ENCODE measurements at regions not wholly inside any gene's neighbourhood (a gene's known extent, or its start where the extent isn't known, plus 50 kb on each side); places are given as distances from the start of the nearest gene placed in this dataset.

DNA sequence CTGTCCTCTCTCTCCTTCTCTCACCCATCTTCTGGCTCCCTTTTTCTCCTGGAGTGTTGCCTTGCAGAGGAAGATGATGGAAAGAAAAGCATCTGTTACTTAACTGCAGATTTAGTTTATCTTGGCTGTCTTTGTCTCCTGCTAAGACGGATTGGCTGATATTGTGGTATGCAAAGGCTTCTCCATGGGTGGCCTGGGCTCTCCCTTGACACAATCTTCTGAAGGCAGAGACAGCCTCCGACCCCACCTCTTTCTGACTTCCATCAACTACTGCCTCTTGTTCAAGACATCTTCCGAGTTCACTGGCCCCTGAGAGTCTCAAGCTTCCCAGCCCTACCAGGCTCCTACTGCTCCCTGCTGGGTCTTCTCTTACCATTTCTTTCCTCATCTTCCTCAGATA is 403.7 kb downstream of the LRRC70 start:
- CTCF ChIA-PET (ENCODE audit: partially characterized antibody), result no interaction called here
- DNase-seq (ENCODE audit: low read depth in 1 of 2, low spot score in 2 of 2), result no peak
- H3K27me3 ChIP-seq (replicated peaks in 1 of 4; ENCODE audit: control insufficient read depth in 3 of 4, extremely low read depth in 1 of 4, insufficient read depth in 3 of 4, low read length in 3 of 4), result no peaks in the 10 kb centered on the region
- no peak for TF ChIP-seq JUN (IDR thresholded peaks at IDR 0.05; ENCODE audit: low read depth, low read length)
- TF ChIP-seq, protein P1, sequence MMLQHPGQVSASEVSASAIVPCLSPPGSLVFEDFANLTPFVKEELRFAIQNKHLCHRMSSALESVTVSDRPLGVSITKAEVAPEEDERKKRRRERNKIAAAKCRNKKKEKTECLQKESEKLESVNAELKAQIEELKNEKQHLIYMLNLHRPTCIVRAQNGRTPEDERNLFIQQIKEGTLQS (IDR thresholded peaks at IDR 0.05; ENCODE audit: insufficient read depth, low read depth, low read length), result no peak
- TF ChIP-seq SUZ12 (IDR thresholded peaks at IDR 0.05; ENCODE audit: low read length), result no peak
- TF ChIP-seq SP1 (IDR thresholded peaks at IDR 0.05; ENCODE audit: low read depth, low read length), result no peak
- TF ChIP-seq POU5F1 (IDR thresholded peaks at IDR 0.05; ENCODE audit: low read depth, low read length), result no peak
- no peak for TF ChIP-seq SIN3A (conservative IDR thresholded peaks at IDR 0.05 in 1 of 2, IDR thresholded peaks at IDR 0.05 in 1 of 2; ENCODE audit: low read depth in 1 of 2, low read length in 2 of 2)
- no peak for TF ChIP-seq SRF (IDR thresholded peaks at IDR 0.05; ENCODE audit: low read depth, low read length)
- TF ChIP-seq, protein P2, sequence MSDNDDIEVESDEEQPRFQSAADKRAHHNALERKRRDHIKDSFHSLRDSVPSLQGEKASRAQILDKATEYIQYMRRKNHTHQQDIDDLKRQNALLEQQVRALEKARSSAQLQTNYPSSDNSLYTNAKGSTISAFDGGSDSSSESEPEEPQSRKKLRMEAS (IDR thresholded peaks at IDR 0.05), result no peak
- no peak for TF ChIP-seq BRCA1 (IDR thresholded peaks at IDR 0.05; ENCODE audit: low read depth, low read length)
- no peak for TF ChIP-seq MAFK (IDR thresholded peaks at IDR 0.05; ENCODE audit: low read depth, low read length)
- no peak for TF ChIP-seq EZH2 (IDR thresholded peaks at IDR 0.05; ENCODE audit: low read depth, low read length, severe bottlenecking)
- TF ChIP-seq NANOG (IDR thresholded peaks at IDR 0.05; ENCODE audit: insufficient read depth, low read depth, low read length, poor library complexity, severe bottlenecking), result no peak
- no peak overlapping the region for H3K9ac ChIP-seq (replicated peaks in 1 of 4; ENCODE audit: extremely low read depth in 1 of 4, low read depth in 3 of 4, low read length in 3 of 4)
- no peak overlapping the region for H3K4me2 ChIP-seq (ENCODE audit: insufficient read depth in 1 of 2, low read depth in 2 of 2, low read length in 2 of 2)
- H2AFZ ChIP-seq (ENCODE audit: low read length), result no peak overlapping the region
- H3K27ac ChIP-seq (ENCODE audit: low read depth, low read length), result no peak overlapping the region
- no peaks in the 10 kb centered on the region for H3K36me3 ChIP-seq (ENCODE audit: control insufficient read depth in 2 of 4, insufficient read depth in 4 of 4, low read length in 3 of 4)
- no peak overlapping the region for H3K4me3 ChIP-seq (ENCODE audit: extremely low read depth in 1 of 4, insufficient read depth in 2 of 4, low read depth in 3 of 4, low read length in 4 of 4)
- no peak overlapping the region for H2BK15ac ChIP-seq (ENCODE audit: low read length)
- H3K79me2 ChIP-seq (ENCODE audit: control insufficient read depth in 1 of 2, insufficient read depth in 2 of 2, low read length in 2 of 2), result no peaks in the 10 kb centered on the region
- no peak overlapping the region for H4K91ac ChIP-seq (replicated peaks; ENCODE audit: insufficient read length, low read length)
- H3K23ac ChIP-seq (ENCODE audit: insufficient read length), result no peak overlapping the region
- H2BK5ac ChIP-seq (ENCODE audit: low read depth, low read length), result no peak overlapping the region
- H2BK20ac ChIP-seq (ENCODE audit: low read length), result no peak overlapping the region
- H3K18ac ChIP-seq (ENCODE audit: extremely low read depth, low read length), result no peak overlapping the region
- no peaks in the 10 kb centered on the region; a peak in 1 of 4 replicates for H3K9me3 ChIP-seq (ENCODE audit: insufficient read depth in 2 of 2, low read depth in 1 of 2, low read length in 1 of 2)
- no peak overlapping the region for H4K5ac ChIP-seq (ENCODE audit: insufficient read length, low read depth, low read length)
- H2BK120ac ChIP-seq (replicated peaks; ENCODE audit: low read depth, low read length), result no peak overlapping the region
- 83% methylated on average over 3 of the region's 3 CpGs; no CpG with 5 or more reads in 1 of the 2 experiments for WGBS, 2 experiments (ENCODE audit: extremely low coverage in 1 of 2, insufficient coverage in 1 of 2, insufficient read length in 1 of 2, insufficient replicate concordance in 2 of 2, low coverage in 1 of 2, low lambda C conversion rate in 2 of 2, missing lambda C conversion rate in 1 of 2)
- H3K4ac ChIP-seq (replicated peaks; ENCODE audit: insufficient read length, low read depth, low read length), result no peak overlapping the region
- H3K79me1 ChIP-seq (ENCODE audit: low read depth, low read length), result no peaks in the 10 kb centered on the region
- no peak overlapping the region for H4K8ac ChIP-seq (ENCODE audit: extremely low read depth, insufficient read depth, low read length)
- no peak overlapping the region for H2BK12ac ChIP-seq (ENCODE audit: low read depth, low read length)
- no peaks in the 10 kb centered on the region for H4K20me1 ChIP-seq (replicated peaks in 1 of 2; ENCODE audit: control insufficient read depth in 1 of 2, insufficient read depth in 2 of 2, low read length in 2 of 2)
- no peak for FAIRE-seq
- H3K56ac ChIP-seq (replicated peaks; ENCODE audit: insufficient read length, low read depth, low read length), result no peak overlapping the region
- no peak overlapping the region for H2AK5ac ChIP-seq (ENCODE audit: low read depth, low read length)
- H3K4me1 ChIP-seq (replicated peaks in 1 of 4; ENCODE audit: control insufficient read depth in 3 of 4, insufficient read depth in 4 of 4, low read length in 3 of 4), result peaks cover 0 to 4% (median under 1%) of the 10 kb centered on the region in 4 experiments; a peak in 3 of 7 replicates
- no peaks in the 10 kb centered on the region for H3K23me2 ChIP-seq (ENCODE audit: low read depth, low read length)
- POLR2A ChIA-PET (ENCODE audit: partially characterized antibody), result no interaction called here
- H3K14ac ChIP-seq (ENCODE audit: insufficient read length), result no peak overlapping the region

Measured in H1 (cell line).